GM12874 (cell line): ENCODE measurements at regions not wholly inside any gene's neighbourhood (a gene's known extent, or its start where the extent isn't known, plus 50 kb on each side); places are given as distances from the start of the nearest gene placed in this dataset.

Source experiments
- TF ChIP-seq, protein P1 (sequence below): IDR thresholded peaks from 2 replicates; pipeline ENCODE4 v1.5.1; 2011; ENCODE audit warnings: low read depth, mild to moderate bottlenecking, control low read depth, low read length, moderate library complexity; ENCODE audit not compliant: insufficient read depth

DNA sequence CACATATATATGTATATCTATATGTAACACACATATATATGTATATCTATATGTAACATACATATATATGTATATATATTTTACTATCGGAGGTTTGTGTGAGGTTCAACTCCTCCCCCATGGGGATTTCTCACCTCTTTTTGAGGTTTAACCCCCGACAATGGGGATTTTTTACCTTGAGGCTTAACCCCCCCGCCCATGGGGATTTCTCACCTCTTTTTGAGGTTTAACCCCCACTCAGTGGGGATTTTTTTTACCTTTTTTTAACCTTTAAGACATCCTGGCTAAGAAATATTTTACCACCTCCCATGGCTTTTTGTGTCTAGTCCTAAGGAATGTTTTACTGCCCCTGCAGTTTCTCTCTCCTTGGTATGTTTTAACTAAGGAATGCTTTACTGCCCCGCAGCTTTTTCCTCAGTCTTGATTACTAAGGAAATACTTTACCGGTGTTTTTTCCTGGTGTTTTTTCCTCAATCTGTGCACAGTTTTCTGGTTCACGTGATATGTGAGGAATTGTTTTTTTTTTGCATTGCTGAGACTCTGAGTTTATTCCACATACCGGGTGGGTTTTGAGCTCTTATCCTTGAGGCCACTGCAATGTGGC, 185.2 kb downstream of the KLF13 start:
- TF ChIP-seq, protein P1, sequence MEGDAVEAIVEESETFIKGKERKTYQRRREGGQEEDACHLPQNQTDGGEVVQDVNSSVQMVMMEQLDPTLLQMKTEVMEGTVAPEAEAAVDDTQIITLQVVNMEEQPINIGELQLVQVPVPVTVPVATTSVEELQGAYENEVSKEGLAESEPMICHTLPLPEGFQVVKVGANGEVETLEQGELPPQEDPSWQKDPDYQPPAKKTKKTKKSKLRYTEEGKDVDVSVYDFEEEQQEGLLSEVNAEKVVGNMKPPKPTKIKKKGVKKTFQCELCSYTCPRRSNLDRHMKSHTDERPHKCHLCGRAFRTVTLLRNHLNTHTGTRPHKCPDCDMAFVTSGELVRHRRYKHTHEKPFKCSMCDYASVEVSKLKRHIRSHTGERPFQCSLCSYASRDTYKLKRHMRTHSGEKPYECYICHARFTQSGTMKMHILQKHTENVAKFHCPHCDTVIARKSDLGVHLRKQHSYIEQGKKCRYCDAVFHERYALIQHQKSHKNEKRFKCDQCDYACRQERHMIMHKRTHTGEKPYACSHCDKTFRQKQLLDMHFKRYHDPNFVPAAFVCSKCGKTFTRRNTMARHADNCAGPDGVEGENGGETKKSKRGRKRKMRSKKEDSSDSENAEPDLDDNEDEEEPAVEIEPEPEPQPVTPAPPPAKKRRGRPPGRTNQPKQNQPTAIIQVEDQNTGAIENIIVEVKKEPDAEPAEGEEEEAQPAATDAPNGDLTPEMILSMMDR = no peak

- TF ChIP-seq, protein P1 = no peak
Measured at GRCh38 chr15:31513178-31513577, 186.5 kb downstream of the KLF13 start.

- TF ChIP-seq, protein P1 = no peak
Measured at GRCh38 chr15:31516440-31516839, 189.8 kb downstream of the KLF13 start.

GRCh38 chr15:31516874-31517273, 190.2 kb downstream of the KLF13 start:
- TF ChIP-seq, protein P1 = no peak

GRCh38 chr15:31517711-31518110, 191.1 kb downstream of the KLF13 start:
- TF ChIP-seq, protein P1 = no peak

- TF ChIP-seq, protein P1 = no peak
Measured at GRCh38 chr15:31522028-31522427, 195.4 kb downstream of the KLF13 start.

GRCh38 chr15:31523027-31523654, 196.5 kb downstream of the KLF13 start:
- TF ChIP-seq, protein P1 = no peak
